ENCODE measurements at regions not wholly inside any gene's neighbourhood (a gene's known extent, or its start where the extent isn't known, plus 50 kb on each side); places are given as distances from the start of the nearest gene placed in this dataset.

GRCh38 chr6:56710967-56711366, 68.3 kb upstream of the DST start:
- TF ChIP-seq MAX (IDR thresholded peaks at IDR 0.05) (no peak), CTCF (IDR thresholded peaks at IDR 0.05 in 2 of 3, conservative IDR thresholded peaks at IDR 0.05 in 1 of 3; ENCODE audit: borderline replicate concordance in 1 of 3, insufficient read depth in 1 of 3, low read depth in 2 of 3, low read length in 2 of 3) (peak in 1 of 3 experiments; percentile 14; a peak in 1 of 6 replicates), ZBTB33 (IDR thresholded peaks at IDR 0.05; ENCODE audit: extremely low read depth, insufficient replicate concordance, low read length) (no peak), ATF3 (IDR thresholded peaks at IDR 0.05) (no peak), ZNF274 (IDR thresholded peaks at IDR 0.05; ENCODE audit: low read depth, low read length) (no peak), EZH2phosphoT487 (IDR thresholded peaks at IDR 0.05; ENCODE audit: borderline replicate concordance) (no peak), REST (IDR thresholded peaks at IDR 0.05; ENCODE audit: low read depth) (no peak)
